ENCODE measurements at regions not wholly inside any gene's neighbourhood (a gene's known extent, or its start where the extent isn't known, plus 50 kb on each side); places are given as distances from the start of the nearest gene placed in this dataset.
A peak's percentile ranks its signal among the peaks of the same experiment; 100 is the strongest.
"Not testable (repeated sequence)": the region's sequence is repeated elsewhere in the genome, so short reads cannot be mapped to it uniquely, and the experiment has no call there.

DNA sequence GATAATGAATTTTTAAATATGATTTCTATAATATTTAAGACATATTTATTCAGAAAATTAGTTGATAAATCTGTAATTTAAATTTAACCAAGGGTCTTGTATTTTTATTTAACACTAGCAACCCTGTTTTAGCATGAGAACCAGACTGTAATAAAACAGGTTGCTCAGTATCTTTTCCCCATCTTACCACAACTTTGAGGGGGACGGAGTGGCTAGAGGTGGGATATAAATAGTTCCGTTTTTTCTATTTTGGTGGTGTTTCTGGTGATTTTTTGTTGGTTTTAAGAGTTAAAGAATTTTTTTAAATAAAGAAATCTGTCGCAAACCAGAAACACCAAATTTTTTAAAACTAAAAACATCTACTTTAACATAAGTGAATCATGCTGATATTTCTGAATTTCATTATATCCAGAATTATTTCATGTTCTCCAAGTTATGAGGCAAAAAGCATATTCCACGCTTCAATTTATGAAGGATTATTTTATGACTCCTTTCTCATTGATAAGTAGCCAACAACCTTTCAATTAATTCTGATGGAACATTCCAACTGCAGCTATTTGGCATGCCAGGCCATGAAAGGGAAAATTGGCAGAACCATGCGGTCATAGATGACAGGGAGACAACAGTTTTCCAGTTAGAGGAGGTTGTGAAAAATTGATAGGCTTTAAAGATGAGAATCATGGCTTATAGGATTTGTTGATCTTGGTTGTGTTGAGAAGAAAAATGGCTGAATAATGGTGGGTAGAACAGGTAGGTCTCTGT lies 151.9 kb upstream of the CARMIL1 start:
- no peak for DNase-seq

DNA sequence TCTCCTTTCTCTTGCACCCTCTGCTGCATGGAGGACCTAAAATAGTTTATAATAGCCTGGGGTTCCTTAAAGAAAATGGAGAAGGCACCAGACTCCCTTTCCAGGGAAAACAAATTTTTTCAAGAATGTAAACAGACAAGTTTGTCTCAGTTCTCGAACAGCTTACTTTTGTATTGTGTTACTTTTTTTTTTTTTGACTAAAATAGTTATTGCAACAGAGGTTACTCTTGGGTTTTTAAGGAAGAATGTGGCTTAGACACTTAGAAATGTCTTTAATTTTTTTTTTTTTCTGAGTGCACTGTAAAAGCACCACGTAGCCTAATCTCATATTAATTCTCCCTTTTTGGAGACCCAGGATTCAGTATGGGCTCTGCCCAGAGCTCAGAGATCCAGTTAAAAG lies 148.7 kb upstream of the CARMIL1 start:
- DNase-seq, result no peak

DNA sequence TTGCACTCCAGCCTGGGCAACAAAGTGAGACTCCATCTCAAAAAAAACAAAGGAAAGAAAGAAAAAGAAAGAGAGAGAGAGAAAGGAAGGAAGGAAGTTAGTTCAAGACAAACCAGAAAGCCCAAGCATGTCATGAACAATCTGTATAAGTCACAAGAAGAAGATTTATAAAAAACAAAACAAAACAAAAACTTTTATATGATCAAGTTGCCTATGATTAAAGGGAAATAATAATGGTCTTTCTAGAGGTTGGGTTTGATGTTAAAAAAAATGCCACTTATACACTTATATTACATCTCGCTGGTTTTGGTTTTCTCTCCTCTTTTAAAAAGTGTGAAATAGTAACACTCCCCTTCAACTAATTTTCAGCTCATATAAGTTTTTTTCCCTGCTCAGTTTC lies 146.2 kb upstream of the CARMIL1 start:
- no peak for DNase-seq

DNA sequence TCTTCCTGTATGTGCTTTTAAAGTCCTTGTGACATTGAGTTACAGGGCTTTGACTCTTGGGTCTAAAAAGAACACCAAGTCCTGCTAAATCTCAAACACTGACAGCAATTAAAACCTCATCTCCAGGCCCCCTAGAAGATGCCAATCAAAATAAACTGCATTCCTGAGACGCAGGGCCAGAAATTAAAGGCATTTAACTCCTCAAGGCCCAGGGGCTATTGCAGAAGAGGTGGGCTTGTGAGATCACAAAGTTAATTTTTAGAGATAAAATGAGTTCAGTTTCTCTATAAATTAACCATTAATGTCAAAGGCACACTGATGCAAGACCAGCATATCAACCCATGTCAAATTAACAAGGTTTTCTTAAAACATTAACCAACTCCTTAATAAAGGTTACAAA lies 145.6 kb upstream of the CARMIL1 start:
- DNase-seq, result no peak

DNA sequence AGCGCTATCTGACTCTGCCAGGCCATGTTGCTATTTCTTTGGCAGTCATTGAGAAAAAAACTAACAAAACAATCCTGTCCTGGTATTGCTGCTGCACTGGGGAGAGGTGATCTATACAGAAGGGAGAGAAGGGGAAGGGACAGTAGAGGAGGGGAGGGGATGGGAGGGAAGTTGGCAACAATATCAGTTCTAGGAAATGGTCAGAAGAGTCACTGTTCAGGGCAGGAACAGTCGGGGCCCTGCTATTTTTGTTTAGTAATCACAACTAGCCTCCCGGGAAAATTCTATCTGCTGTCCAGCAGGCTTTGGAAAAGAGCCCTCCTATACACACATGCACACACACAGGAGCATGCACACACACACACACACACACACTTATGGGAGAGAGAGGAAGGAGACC lies 142.3 kb upstream of the CARMIL1 start:
- peak; percentile 70 for DNase-seq

DNA sequence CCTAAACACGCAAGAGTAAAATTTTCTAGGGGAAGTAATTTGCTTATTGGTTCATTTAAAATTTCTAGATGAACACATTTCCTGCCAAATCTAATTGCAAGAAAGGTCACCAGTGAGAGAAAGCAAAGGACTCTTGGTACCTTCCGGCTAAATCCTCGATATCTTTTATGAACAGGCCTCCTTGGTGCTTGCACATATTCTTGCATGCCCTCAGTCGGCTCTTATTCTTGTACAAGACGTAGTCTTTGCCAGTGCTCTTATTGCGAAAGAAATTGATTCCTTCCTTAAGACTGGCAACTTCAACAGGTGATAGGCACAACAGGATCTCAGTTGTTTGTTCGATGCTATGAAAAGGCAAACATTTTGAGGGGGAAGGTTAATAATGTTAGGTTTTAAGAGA lies 141.7 kb upstream of the CARMIL1 start:
- DNase-seq, result peak; percentile 54

DNA sequence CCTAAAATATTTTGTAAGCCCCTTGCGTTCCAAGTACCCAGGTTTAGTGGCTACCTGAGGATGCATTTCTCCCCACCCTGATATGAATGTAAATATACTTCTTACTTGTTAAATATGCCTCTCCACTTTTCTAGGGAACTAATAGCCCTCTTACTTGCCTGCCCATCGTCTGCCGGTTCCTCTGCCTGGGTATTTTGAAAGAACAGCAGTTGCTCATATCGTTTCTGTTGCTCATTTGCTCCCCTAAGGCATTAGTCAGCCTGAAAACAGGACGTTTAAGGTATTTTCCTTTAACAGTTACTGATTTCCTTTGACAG lies 141.3 kb upstream of the CARMIL1 start:
- DNase-seq, result no peak

DNA sequence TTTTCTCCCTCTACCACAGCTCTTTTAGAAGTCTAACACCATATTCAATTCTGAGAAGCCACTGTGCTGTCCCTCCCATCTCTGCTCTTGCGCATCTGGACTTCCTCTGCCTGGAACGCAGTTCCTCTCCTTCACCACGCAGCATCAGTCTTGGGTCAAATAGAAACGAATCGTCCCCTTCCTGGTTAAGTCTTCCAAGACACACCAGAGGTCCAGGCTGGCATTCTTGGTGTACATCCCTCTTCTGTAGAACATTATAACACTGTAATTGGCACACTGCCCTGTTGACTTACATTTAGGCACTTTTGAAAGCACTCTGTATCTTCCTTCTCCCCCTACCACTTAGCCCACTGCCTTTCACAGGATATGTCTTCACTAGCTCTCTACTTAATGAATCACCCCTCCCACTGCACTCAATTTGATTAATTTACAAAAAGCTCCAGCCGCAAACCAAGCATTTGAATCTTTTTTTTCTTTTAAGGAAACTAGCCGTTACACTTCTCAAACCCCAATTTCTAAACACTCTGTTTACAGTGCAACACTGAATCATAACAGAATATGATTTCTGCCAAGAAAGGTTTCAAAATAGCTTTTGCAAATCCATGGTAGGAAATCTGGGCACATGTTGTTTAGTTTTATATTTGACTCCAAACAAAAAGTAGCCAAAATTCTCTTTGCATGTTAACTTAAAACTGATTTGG lies 140.8 kb upstream of the CARMIL1 start:
- DNase-seq, result peak; percentile 93

DNA sequence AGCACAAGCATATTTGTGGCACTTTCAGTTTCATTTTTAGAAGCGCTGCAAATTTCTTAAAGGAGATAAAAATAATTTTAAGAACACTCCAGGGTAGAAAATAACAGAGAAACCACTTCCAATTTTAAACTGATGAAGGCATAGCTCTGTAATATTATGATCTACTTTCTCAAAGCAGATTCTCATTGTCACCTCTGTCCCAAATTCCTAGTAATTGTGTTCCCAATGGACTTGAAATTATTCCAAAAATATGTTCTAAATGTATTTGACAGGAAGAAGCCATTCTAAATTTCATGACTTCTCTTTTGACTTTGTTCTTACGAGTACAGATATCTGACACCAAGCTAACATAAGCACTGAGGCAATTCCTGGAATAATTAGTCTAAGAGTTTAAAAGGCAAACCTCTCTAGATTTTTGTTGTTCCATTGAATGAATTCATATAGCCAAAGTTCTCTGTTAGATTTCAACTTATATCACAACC lies 140.2 kb upstream of the CARMIL1 start:
- no peak for DNase-seq

DNA sequence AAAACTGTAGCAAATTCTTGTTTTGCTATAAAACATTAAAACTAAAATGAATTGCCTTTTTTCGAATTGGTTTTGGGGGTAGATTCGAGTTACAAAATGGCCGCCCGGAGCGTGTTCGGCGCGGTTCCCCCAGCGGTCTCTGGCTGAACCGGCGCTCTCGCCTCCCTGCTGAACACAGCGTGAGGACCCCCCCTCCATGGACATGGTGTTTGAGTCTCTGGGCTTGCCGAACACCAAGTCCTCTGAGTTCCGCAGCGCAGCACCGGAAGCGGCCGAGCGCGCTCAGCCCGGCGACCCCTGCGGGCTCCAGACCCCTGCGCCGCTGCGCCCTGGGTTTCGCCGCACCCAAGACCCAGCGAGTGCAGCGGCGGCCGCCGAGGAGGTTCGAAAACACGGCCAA lies 139.6 kb upstream of the CARMIL1 start:
- not testable (repeated sequence) for DNase-seq

DNA sequence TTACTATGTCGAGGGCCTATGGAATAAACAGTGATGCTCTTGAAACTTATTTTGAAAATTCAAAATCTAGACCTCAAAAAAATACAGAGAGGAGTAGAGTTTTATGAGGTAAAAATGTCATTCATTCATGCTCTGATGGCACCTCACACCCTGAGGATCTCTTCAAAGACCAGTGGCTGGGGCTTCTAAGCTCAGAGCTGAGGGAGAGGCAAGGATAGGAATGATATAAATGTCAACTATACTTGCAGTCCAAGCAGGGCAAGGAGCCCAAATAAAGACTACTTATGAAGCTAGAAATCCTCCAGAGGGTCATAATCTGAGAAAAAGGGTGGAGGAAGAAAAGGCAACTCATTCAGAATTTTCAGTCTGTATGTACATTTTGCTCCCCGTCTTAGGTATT lies 136.7 kb upstream of the CARMIL1 start:
- no peak for DNase-seq

DNA sequence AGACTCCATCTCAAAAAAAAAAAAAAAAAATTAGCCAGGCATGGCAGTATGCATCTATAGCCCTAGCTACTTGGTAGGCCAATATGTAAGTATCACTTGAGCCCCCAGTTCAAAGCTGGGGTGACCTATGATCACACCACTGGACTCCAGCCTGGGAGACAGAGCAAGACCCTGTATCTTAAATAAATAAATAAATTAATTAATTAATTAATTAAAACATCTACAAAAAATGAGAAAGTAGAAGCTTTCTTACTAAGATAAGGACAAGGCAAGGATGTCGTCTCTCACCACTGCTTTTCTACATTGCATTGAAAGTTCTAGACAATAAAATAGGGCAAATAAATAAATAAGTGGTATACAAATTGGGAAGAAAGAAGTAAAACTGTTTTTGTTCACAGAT lies 134.3 kb upstream of the CARMIL1 start:
- DNase-seq, result no peak

DNA sequence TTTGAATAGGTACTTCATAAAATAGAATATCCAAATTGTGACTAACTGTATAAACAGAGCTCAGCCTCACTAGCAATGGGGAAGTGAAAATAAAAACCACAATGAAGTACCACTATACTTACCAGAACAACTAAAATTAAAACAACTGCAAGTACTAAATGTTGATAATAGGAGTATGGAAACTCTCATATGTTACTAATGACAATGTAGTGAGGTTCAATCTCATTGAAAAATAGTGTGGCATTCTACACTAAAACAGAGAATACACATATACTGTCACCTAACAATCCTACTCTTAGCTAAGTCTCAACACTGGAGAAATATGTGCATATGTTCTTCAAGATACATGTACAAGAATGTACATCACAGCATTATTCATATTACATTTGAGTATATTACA lies 132.0 kb upstream of the CARMIL1 start:
- DNase-seq, result no peak

DNA sequence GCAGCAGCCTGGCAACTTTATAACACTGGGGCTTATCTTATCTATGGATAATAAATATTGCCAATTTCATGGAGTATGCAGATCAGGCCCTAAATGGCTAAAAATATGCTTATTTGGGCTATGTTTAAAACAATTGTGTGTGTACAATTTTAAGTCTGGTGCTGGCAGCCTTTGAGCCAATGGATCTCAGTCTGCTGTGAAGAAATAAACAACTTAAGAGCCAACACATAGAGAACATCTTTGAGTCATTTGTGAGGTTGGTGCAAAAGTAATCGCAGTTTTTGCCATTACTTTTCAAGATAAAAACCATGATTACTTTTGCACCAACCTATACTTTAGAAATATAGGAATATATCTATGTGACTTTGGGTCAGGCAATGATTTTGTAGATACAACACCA lies 129.1 kb upstream of the CARMIL1 start:
- DNase-seq, result no peak

DNA sequence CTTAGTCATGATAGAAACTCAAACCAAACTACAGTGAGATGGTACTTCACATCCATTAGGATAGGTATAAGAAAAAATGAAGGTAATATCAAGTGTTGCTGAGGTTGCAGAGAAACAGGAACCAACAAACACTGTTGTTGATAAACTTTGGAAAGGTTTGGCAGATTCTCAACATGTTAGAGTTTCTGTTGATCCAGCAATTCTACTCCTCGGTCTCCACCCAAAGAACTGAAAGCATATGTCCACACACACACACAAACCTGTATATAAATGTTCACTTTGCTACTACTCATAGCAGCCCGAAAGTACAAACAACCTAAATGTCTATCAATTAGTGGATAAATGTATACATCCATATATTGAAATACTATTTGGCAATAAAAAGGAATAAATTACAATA lies 128.3 kb upstream of the CARMIL1 start:
- DNase-seq, result no peak

DNA sequence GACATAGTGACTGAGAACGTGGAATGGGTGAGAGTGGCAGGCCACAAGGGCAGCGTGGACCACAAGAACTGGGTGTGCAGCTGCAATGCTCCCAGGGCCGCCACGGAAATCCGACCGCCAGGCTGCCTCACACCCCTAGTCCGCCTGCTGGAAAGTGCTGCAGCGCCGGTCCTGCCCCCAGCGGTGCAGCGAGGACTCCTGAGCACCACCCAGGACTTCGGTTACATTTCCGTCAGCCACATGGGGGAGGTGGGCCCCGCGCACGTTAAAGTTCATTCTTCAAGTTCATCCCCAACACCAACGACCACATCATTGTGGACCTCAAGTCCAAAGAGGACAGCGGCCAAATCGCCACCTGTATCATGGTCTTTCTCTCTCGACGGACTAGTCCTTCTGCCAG lies 126.1 kb upstream of the CARMIL1 start:
- no peak for DNase-seq

DNA sequence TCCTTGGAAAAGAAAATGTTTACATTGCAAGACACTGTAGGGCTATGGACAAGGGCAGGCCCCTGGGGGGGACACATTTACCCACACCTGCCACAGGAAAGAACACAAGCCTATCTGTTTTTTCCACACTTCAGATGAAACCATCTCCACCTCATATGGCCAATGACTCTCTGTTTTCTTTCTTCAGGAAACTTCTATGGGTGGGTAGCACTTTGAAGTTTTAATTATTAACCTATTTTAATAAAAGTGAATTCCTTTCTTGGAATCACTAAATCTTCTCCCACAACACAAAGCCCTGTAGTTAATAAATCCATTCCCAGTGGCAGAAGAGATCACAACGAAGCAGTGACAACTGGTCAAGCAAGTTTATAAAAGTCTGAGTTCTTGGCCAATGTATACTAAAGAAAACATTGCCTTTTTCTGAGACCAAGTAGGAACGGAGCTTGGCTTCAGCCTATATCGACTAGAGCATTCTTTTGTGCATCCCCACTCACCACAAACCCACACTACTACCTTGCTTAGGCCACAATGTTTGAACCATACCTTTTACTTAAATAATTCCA lies 125.1 kb upstream of the CARMIL1 start:
- DNase-seq, result no peak

DNA sequence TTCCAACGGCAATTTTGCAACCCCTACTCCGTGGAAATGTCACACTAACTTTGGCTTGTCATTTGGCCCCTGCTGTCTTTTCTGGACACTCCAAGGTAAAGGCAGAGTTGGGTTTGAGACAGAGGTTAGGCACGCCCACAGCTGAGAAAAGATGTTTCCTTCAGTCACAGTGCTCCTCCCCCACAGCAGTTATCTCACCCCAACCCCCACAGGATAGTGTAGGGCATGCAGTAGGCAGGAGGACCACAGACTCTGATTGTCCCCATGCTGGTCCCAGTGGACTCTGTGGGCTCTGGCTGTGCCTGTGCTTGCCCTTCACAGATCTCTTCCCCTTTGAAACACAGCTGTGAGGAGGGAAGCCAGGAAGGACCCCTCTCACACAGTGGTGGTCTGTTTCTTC lies 124.0 kb upstream of the CARMIL1 start:
- DNase-seq, result no peak

DNA sequence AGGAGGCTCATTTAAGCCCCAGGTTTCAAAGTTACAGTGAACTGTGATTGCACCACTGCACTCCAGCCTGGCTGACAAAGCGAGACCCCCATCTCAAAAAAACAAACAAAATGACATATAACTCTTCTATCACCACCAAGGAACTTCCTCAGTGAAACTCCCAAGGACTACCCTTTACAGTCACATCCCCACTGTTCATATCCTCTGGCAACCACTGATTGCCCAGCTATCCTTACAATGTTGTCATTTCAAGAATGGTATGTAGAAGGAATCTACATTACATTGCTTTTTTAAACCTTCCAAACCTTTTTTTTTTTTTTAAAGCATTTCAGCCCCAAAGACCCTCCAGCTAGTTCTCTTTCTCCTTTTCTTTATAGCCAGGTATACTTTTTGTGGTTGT lies 123.1 kb upstream of the CARMIL1 start:
- no peak for DNase-seq

DNA sequence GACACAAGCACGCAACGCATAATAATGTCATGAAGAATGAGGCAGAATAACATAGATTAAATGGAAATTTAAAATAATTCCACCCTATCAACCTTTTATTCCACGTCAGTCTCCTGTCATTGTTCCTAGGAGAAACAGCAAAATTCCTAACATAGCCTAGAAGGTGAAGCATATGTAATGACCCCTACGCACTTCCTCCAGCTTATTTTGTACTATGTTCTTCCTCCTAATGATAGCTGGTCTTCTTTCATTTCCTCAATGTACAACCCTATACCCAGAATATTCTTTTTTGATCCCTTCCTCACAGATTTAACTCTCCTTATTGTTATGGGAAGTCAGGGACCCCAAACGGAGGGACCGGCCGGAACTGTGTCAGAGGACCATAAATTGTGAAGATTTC lies 122.0 kb upstream of the CARMIL1 start:
- no peak for DNase-seq

DNA sequence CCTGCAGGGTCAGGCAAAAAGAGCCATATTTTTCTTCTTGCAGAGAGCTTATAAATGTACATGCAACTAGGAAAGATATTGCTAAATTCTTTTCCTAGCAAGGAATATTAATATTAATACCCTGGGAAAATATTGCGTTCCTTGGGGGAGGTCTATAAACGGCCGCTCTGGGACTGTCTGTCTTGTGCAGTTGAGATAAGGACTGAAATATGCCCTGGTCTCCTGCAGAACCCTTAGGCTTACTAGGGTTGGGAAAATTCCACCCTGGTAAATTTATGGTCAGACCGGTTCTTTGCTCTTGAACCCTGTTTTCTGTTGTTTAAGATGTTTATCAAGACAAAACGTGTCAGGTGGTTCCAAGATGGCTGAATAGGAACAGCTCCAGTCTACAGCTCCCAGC lies 121.3 kb upstream of the CARMIL1 start:
- no peak for DNase-seq

DNA sequence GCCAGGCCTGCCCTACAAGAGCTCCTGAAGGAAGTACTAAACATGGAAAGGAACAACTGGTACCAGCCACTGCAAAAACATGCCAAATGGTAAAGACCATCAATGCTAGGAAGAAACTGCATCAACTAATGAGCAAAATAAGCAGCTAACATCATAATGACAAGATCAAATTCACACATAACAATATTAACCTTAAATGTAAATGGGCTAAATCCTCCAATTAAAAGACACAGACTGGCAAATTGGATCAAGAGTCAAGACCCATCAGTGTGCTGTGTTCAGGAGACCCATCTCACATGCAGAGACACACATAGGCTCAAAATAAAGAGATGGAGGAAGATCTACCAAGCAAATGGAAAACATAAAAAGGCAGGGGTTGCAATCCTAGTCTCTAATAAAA lies 119.0 kb upstream of the CARMIL1 start:
- DNase-seq, result not testable (repeated sequence)

DNA sequence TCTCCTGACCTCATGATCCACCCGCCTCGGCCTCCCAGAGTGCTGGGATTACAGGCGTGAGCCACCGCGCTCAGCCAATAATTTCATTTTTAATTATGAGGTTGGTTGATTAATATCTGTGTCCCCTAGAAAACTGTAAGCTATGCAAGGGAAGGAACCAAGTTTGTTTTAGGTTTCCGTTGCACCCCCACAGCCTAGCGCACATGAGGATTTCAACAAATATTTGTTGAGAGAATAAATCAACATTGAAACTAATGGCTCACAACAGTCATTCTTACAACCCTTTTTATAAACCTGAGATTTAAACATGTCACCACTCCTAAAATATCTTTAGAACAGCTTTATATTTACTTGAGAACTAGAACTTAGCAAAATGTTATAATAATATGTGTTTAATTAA lies 114.0 kb upstream of the CARMIL1 start:
- no peak for DNase-seq

DNA sequence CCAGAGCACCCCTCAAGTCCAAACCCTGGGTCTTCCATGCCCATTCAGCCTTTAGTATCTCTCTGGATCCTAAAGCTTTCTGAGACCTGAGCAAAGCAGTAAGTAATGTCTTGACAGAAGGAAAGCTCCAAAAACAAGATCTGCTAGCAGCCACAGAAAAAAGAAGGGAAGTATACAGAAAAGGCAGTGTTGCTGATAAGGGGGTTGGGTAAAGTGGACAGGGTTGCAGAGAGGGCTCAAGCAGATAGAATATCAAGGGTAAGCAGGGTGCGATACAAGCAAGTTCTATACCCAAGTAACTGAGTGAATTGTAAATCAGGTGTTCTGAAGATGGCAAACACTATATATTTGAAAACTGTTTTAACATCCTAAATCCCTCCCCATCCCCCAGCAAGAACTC lies 113.4 kb upstream of the CARMIL1 start:
- DNase-seq, result no peak

Data from activated CD4-positive, alpha-beta T cell treated with anti-CD3 and anti-CD28 coated beads, Interleukin-2, Interleukin-6, amounts not matched to agents 100 ng/mL and 50 ng/mL, durations not matched to agents 16 hours and 8 hours (primary cell).